Spleen (tissue), 7 donors: ENCODE measurements at regions not wholly inside any gene's neighbourhood (a gene's known extent, or its start where the extent isn't known, plus 50 kb on each side); places are given as distances from the start of the nearest gene placed in this dataset.
"Not testable (repeated sequence)": the region's sequence is repeated elsewhere in the genome, so short reads cannot be mapped to it uniquely, and the experiment has no call there.

Experiments used
- CTCF ChIP-seq, 11 experiments: fragments of 200-600 bp in 7 of 11; fragments of 450-650 bp in 4 of 11; sonication (generic) in 4 of 11; IDR thresholded peaks in 8 of 11; conservative IDR thresholded peaks in 3 of 11; 1 replicate in 7 of 11; 2 replicates in 4 of 11; pipeline versions ENCODE4 v1.4.0 to v1.8.0; 2016 to 2021; ENCODE audit warnings: antibody characterized with exemption in 11 of 11, inconsistent platforms in 4 of 11, mild to moderate bottlenecking in 1 of 11
- POLR2A ChIP-seq, 3 donors: fragments of 450-650 bp; IDR thresholded peaks; one replicate each; pipeline ENCODE4 v1.5.1; 2017; ENCODE audit warnings: antibody characterized with exemption in 3 of 3, mild to moderate bottlenecking in 1 of 3
- POLR2AphosphoS5 ChIP-seq, 3 donors: sonication (generic); formaldehyde crosslinking; IDR thresholded peaks; one replicate each; pipeline ENCODE4 v1.5.1; 2017; ENCODE audit warnings: antibody characterized with exemption in 3 of 3
- donor health status: DM: no; HTN: no; CAD: no; lungs with moderate emphysema.
- donor health status: DM: no; HTN: no; CAD: no.
- donor health status: DM: no; HTN: no; CAD: no.

DNA sequence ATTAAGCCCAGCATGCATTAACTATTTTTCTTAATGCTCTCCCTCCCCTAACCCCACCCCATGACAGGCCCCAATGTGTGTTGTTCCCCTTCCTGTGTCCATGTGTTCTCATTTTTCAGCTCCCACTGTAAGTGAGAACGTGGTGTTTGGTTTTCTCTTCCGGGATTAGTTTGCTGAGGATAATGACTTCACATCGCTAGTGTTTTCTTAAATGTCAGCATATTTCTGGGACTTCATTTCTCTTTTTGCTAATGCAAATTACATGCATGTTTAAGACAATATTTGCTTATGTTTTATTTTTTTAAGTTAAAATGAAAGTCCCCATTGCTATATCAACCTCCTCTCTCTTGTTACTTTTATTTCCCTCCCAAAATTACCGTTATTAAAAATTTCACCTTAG, 733.3 kb upstream of the DEFB115 start:
- not testable (repeated sequence) for TF ChIP-seq POLR2AphosphoS5 (IDR thresholded peaks at IDR 0.05); CTCF (IDR thresholded peaks at IDR 0.05 in 8 of 11, conservative IDR thresholded peaks at IDR 0.05 in 3 of 11); POLR2A (IDR thresholded peaks at IDR 0.05)
